Right lung (tissue), 2 donors: ENCODE measurements at regions not wholly inside any gene's neighbourhood (a gene's known extent, or its start where the extent isn't known, plus 50 kb on each side); places are given as distances from the start of the nearest gene placed in this dataset.
A peak's percentile ranks its signal among the peaks of the same experiment; 100 is the strongest.

Source experiments
- DNase-seq, 2 donors: peaks; one replicate each; pipeline ENCODE4 v3.0.0-alpha.2; 2013

DNA sequence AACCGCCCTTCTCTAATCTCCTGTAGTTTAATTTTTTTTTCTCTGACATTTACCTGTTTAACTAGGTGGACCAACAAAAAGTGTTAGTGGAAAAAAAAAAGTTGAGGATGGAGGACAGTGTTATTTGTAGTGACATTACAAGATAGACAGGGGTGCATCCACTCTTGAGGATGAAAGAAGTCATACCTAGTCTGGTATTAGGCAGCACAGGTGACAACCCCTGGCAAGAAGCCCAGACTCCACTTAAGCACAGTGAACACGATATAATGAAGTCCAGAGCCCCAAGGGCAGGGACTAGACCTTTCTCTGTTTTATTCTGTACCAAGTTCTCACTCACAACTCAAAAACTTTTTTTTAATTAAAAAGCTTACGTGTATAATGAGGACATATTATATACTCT, 268.4 kb downstream of the GPR37 start:
- no peak for DNase-seq

DNA sequence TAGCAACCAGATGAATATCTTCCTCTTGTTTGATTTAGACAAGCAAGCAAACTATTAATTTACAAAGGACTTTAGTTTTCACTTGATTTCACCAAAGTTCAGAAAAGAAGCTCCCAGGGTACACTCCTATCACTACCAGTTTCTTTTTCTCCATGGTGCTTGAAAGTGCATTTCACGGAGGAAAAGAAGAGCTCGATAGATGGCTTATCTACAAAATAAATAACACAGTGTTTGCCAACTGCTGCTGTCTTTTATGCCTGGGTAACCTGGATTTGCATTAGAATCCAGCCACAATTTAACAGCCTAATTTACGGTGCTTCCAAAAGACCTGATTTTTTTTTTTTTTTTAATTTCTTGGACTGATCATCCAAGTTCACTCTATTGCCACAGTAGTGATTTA, 275.7 kb downstream of the GPR37 start:
- no peak for DNase-seq

- no peak for DNase-seq
Measured at GRCh38 chr7:124489082-124489819, 276.3 kb downstream of the GPR37 start.

DNA sequence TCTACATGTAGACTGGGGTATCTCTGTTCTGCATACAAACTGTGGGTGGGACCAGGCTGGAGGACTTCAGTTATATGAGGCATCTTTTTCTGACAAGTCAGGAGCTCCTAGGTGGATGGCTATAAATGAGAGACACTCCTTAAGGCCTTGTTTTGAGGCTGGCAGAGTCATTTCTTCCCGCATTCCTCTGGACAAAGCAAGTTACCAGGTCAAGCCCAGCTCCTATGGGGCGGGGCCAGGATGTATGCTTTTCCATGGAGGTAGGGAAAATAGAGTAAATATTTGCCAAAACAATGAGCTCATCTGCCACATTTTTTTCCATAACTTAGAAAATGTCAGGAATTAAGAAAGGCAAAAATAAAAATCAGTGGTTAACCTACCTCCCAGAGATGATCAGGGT, 283.4 kb downstream of the GPR37 start:
- DNase-seq, result no peak

DNA sequence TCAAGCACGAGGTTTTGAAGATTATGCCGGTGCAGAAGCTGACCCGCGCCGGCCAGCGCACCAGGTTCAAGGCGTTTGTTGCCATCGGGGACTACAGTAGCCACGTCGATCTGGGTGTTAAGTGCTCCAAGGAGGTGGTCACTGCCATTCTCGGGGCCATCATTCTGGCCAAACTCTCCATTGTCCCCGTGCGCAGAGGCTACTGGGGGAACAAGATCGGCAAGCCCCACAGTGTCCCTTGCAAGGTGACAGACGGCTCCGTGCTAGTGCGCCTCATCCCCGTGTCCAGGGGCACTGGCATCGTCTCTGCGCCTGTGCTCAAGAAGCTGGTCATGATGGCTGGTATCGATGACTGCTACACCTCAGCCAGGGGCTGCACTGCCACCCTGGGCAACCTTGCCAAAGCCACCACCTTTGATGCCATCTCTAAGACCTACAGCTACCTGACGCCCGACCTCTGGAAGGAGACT, 284.7 kb downstream of the GPR37 start:
- DNase-seq, result no peak

- DNase-seq, result no peak
Measured at GRCh38 chr7:124480036-124480820, 285.4 kb downstream of the GPR37 start.

- no peak for DNase-seq
Measured at GRCh38 chr7:124462249-124462648, 303.3 kb downstream of the GPR37 start.

GRCh38 chr7:124460555-124460954, 305.0 kb downstream of the GPR37 start:
- DNase-seq, result no peak

DNA sequence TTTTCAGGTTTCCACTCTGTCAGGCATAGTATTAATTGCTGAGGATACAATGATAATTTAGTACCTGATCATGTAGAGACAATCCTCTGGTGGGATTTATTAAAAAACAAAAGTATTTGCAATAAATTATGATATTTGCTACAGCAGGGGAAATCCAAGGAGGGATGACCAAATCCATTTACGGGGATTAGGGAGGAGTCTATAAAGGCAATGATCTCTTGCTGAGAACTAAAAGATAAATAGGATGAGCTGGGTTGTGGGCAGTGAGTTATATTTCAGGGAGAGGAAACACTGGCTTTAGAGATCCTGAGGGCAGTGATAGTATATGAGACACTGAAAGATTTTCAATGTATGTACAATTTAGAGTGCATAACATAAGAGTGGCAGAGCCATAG, 305.5 kb downstream of the GPR37 start:
- DNase-seq, result no peak

GRCh38 chr7:124459101-124460055, 306.2 kb downstream of the GPR37 start:
- DNase-seq, result peak; percentile 40 to 48

- DNase-seq, result no peak
Measured at GRCh38 chr7:124457841-124458240, 307.8 kb downstream of the GPR37 start.

DNA sequence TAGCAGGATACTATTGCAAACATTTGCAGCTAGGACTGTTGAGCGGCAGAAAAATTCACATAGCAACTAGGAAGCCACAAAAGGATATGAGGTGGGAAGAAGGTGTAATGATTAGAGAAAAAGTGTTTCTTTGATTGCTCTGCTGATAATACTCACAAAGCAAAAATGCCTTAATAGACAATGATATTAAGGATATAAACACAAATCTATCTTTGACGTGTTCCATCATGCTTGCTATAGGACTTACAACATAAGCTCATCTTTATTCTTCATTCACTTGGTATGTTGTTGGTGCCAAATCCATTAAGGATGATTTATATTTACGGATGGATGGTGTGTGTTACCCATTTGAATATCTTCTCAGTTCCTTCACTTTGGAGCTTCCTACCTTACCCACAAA, 309.3 kb downstream of the GPR37 start:
- no peak for DNase-seq

DNA sequence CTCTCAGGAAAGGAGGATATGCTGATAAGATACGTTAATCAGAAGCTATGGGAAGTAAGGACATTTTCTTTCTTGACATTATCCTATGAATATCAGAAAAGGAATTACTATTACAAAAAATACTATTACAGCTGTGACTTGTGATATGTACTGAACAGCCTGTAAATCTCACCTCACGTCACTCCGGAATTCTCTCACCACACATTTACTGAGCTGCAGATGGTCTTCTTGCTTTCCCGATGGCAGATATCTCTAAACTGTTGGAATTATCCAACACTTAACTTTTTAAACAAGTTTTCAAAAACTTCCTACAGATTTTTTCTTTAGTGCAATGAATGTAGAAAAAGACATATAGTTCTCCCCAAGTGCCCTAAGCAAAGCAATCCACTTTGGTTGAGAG, 313.4 kb downstream of the GPR37 start:
- DNase-seq, result peak; percentile 21 to 38

DNA sequence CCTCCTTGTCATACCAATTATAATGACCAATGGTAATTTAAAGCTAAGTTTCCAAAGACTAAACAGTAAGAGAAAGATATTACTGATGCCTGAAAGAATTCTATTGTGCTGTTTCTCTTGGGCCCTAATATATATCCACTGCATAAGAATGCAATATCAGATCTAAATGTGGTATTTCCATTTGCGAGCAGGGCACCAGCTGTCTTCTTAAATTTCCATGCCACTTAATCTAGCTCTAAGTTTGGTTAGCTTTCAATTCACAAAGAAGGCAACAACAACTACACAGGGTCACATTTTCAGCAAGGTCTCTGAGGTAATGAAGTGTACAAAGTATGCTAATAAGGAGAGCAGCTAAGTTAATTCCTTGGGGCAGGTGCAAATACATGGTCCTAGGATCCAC, 315.7 kb downstream of the GPR37 start:
- no peak for DNase-seq

GRCh38 chr7:124444696-124445480, 320.7 kb downstream of the GPR37 start:
- DNase-seq, result no peak

DNA sequence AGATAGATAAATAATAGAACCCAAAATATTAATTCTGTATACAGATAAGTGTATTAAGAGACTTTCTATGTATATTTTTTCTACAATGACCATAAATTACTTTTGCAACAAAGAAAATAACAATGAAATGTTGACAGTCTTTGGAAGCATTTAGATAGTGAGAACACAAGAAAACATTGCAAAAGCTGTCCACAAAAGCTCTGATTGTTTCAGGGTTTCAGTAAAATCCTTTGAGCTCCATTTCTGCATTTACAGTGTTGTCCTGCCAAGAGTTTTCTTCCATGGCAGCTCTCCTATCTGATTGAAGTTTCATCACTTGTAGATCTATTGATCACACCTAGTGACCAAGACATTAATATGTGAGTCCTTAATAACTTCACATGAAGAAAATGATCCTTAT, 321.8 kb downstream of the GPR37 start:
- DNase-seq, result no peak

GRCh38 chr7:124440081-124440480, 325.5 kb downstream of the GPR37 start:
- no peak for DNase-seq

DNA sequence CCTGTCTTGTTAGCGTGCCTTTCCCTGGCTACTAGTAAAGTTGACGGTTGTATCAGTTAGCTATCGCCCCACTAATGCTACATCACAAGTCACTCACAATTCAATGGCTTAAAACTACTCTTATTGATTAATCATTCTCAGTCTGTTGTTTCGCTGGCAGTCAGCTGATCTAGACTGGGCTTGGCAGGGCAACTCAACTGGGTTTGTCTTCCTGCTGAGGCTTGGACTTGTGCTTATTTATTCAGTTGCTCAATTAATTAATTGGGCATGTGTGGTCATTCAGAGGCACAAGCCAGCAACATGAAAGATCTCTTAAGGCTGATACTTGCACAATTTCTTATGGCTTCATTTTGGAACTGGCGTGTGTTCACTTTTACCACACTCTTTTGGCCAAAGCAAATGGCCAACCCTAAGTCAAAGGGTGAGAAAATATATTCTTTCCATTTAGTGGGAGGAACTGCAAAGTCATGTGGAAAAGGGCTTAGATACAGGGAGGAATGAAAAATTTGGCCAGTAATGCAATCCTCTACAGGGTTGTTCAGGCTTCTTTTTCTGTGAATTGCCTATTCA, 333.5 kb downstream of the GPR37 start:
- no peak for DNase-seq

DNA sequence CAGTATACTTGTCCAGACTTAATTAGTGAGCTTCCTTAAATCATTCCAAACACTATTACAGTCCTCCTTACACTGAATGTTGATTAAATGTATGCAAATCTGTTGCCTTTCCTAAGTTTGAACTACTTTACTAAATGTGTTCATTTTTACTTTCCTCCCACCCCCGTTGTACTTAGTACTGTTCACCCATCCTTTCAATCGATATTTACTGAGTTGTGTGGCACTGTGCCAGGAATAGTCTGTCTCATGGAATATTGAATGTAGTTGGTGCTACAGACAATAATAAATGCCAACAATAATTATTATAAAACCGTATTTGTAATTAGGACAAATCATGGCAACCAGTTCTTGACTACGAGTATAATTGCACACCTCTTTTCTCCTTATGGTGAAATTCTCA, 335.7 kb downstream of the GPR37 start:
- DNase-seq, result no peak

DNA sequence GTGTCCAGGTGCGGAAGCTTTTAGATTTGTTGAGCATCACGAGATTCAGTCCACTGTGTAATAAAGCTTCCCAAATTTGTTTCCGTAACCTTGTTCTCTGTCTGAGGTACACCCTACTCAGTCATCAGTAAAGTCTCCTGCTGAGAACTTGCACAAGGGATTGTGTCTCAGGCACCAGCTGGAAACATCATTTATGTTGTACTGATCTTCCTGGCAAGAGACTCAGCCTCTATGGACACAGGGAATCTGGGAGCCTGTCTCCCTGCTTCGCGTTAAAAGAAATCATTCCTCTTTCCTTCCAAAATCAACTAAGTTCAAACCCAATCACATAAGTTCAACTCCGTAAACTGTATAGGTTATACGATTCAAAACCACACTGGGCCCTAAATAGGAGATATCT, 336.8 kb downstream of the GPR37 start:
- peak; percentile 17 to 29 for DNase-seq

GRCh38 chr7:124426621-124427020, 339.0 kb downstream of the GPR37 start:
- no peak for DNase-seq
